Mammary epithelial cell (primary cell): ENCODE measurements at regions not wholly inside any gene's neighbourhood (a gene's known extent, or its start where the extent isn't known, plus 50 kb on each side); places are given as distances from the start of the nearest gene placed in this dataset.

Experiments
- EZH2 ChIP-seq: IDR thresholded peaks from 2 replicates; pipeline ENCODE4 v1.6.1; 2012; ENCODE audit warnings: low read length, inconsistent platforms, borderline replicate concordance
- TF ChIP-seq, protein P1 (sequence below), 2 donors: IDR thresholded peaks in 1 of 2; conservative IDR thresholded peaks in 1 of 2; 2 replicates each; pipeline ENCODE4 v1.5.1; 2011 to 2012; ENCODE audit warnings: inconsistent platforms in 2 of 2, low read length in 2 of 2, mild to moderate bottlenecking in 2 of 2, control low read depth in 1 of 2, low read depth in 1 of 2; ENCODE audit not compliant: insufficient read depth in 1 of 2; ENCODE audit errors: extremely low read depth in 1 of 2

- TF ChIP-seq, protein P1, sequence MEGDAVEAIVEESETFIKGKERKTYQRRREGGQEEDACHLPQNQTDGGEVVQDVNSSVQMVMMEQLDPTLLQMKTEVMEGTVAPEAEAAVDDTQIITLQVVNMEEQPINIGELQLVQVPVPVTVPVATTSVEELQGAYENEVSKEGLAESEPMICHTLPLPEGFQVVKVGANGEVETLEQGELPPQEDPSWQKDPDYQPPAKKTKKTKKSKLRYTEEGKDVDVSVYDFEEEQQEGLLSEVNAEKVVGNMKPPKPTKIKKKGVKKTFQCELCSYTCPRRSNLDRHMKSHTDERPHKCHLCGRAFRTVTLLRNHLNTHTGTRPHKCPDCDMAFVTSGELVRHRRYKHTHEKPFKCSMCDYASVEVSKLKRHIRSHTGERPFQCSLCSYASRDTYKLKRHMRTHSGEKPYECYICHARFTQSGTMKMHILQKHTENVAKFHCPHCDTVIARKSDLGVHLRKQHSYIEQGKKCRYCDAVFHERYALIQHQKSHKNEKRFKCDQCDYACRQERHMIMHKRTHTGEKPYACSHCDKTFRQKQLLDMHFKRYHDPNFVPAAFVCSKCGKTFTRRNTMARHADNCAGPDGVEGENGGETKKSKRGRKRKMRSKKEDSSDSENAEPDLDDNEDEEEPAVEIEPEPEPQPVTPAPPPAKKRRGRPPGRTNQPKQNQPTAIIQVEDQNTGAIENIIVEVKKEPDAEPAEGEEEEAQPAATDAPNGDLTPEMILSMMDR (conservative IDR thresholded peaks at IDR 0.05 in 1 of 2, IDR thresholded peaks at IDR 0.05 in 1 of 2; ENCODE audit: extremely low read depth in 1 of 2, insufficient read depth in 1 of 2, low read depth in 1 of 2, low read length in 2 of 2) = no peak
- TF ChIP-seq EZH2 = no peak
Measured at GRCh38 chr5:15384581-15384980, 115.4 kb upstream of the FBXL7 start.
